ENCODE measurements at regions not wholly inside any gene's neighbourhood (a gene's known extent, or its start where the extent isn't known, plus 50 kb on each side); places are given as distances from the start of the nearest gene placed in this dataset.
A peak's percentile ranks its signal among the peaks of the same experiment; 100 is the strongest.

GRCh38 chr12:67420506-67420905 is 151.3 kb downstream of the CAND1 start:
- H2BK15ac ChIP-seq (ENCODE audit: low read depth, low read length), result no peak overlapping the region
- no peak overlapping the region for H3K23ac ChIP-seq (ENCODE audit: insufficient read length, low read depth, low read length)
- no peak for TF ChIP-seq CTCF (conservative IDR thresholded peaks at IDR 0.05)
- H3K27ac ChIP-seq (ENCODE audit: insufficient read length, low read depth, low read length), result no peak overlapping the region
- no peak overlapping the region for H2BK12ac ChIP-seq (ENCODE audit: insufficient read length, low read depth, low read length)
- H4K5ac ChIP-seq (ENCODE audit: insufficient read length, low read depth, low read length), result no peak overlapping the region
- no peak overlapping the region for H2BK120ac ChIP-seq (ENCODE audit: low read depth, low read length, poor library complexity, severe bottlenecking)
- no peak overlapping the region for H3K4me3 Mint-ChIP-seq
- no peaks in the 10 kb centered on the region for H3K79me2 ChIP-seq (ENCODE audit: insufficient read depth, low read length)
- H3T11ph ChIP-seq (ENCODE audit: low read length), result no peak overlapping the region
- H3K18ac ChIP-seq (ENCODE audit: insufficient read length, low read depth, low read length), result no peak overlapping the region
- H3K4me1 Mint-ChIP-seq, result peaks cover 22 to 26% of the 10 kb centered on the region in 2 experiments
- no peak overlapping the region for H2AK5ac ChIP-seq (ENCODE audit: insufficient read length, low read length)
- H4K20me1 ChIP-seq (ENCODE audit: control insufficient read depth, insufficient read depth, insufficient read length), result no peaks in the 10 kb centered on the region
- H4K8ac ChIP-seq (replicated peaks; ENCODE audit: insufficient read length, low read depth, low read length), result no peak overlapping the region
- H3K27ac Mint-ChIP-seq, result peak overlapping the region in 1 of 3 experiments; percentile 47; a peak in 1 of 7 replicates
- H3K9me3 ChIP-seq (ENCODE audit: control insufficient read depth, low read depth, low read length), result no peaks in the 10 kb centered on the region
- no peak overlapping the region for H3K4ac ChIP-seq (ENCODE audit: low read depth, low read length)
- no peaks in the 10 kb centered on the region for H3K9me3 Mint-ChIP-seq
- H3K27me3 Mint-ChIP-seq (ENCODE audit: low read depth), result no peaks in the 10 kb centered on the region
- no peak overlapping the region for H2BK5ac ChIP-seq (ENCODE audit: insufficient read length, low read length)
- no peak overlapping the region for H2BK20ac ChIP-seq (ENCODE audit: low read depth, low read length, poor library complexity, severe bottlenecking)
- H4K91ac ChIP-seq (ENCODE audit: insufficient read length, low read depth, low read length), result no peak overlapping the region
- no peak overlapping the region for H3K4me2 ChIP-seq (ENCODE audit: insufficient read depth, insufficient read length, low read length)
- H3K4me1 ChIP-seq (ENCODE audit: insufficient read depth, low read length), result peaks cover 4% of the 10 kb centered on the region; the same call in 1 of the 2 replicates
- H3K27me3 ChIP-seq (ENCODE audit: insufficient read depth, low read length), result no peaks in the 10 kb centered on the region
- DNase-seq, result no peak
- no peaks in the 10 kb centered on the region for H3K79me1 ChIP-seq (ENCODE audit: insufficient read depth, low read depth, low read length, poor library complexity, severe bottlenecking)
- no peak overlapping the region for H3K9ac ChIP-seq (ENCODE audit: extremely low read depth, insufficient read length, low read length)
- WGBS (ENCODE audit: extremely low coverage, insufficient read length, low lambda C conversion rate), result no CpG with 5 or more reads among the region's 3 CpGs
- H3K56ac ChIP-seq (ENCODE audit: insufficient read length, low read depth, low read length), result no peak overlapping the region
- H3K23me2 ChIP-seq (ENCODE audit: insufficient read length, low read depth, low read length, poor library complexity, severe bottlenecking), result no peaks in the 10 kb centered on the region
- H3K14ac ChIP-seq (ENCODE audit: insufficient read depth, low read length), result no peak overlapping the region
- no peaks in the 10 kb centered on the region for H3K36me3 Mint-ChIP-seq (ENCODE audit: insufficient read depth in 1 of 3, low read depth in 3 of 3)
- no peak overlapping the region for H2AFZ ChIP-seq (ENCODE audit: low read length)
